Upper lobe of left lung (tissue), 6 donors: ENCODE measurements at regions not wholly inside any gene's neighbourhood (a gene's known extent, or its start where the extent isn't known, plus 50 kb on each side); places are given as distances from the start of the nearest gene placed in this dataset.

ENCODE experiments used
- ATAC-seq, 2 donors: fragments of 200-7000 bp; cut with Tn5 transposase; one replicate each; pipeline ENCODE4 v1.9.1; 2022; ENCODE audit warnings: mild to moderate bottlenecking in 2 of 2, moderate library complexity in 2 of 2; ENCODE audit not compliant: low FRiP score in 2 of 2
- DNase-seq, 2 donors: peaks; one replicate each; pipeline ENCODE4 v3.0.0-alpha.2; 2019 to 2020
- H3K27ac ChIP-seq, 4 donors: fragments of 200-600 bp; sonication (generic); one replicate each; pipeline ENCODE4 v1.5.1; 2016 to 2019
- H3K27me3 ChIP-seq, 4 donors: fragments of 200-600 bp; sonication (generic); one replicate each; pipeline ENCODE4 v1.5.1; 2017 to 2019
- H3K36me3 ChIP-seq, 4 donors: fragments of 200-600 bp; sonication (generic); one replicate each; pipeline ENCODE4 v1.5.1; 2016 to 2019
- H3K4me1 ChIP-seq, 4 donors: fragments of 200-600 bp; sonication (generic); one replicate each; pipeline ENCODE4 v1.5.1; 2018 to 2019
- H3K4me3 ChIP-seq, 4 donors: fragments of 200-600 bp; sonication (generic); one replicate each; pipeline ENCODE4 v1.5.1; 2017 to 2019; ENCODE audit warnings: mild to moderate bottlenecking in 2 of 4, moderate library complexity in 1 of 4
- H3K9me3 ChIP-seq, 4 donors: fragments of 200-600 bp; sonication (generic); one replicate each; pipeline ENCODE4 v1.5.1; 2018 to 2019
- EP300 ChIP-seq, 4 donors: sonication (generic); formaldehyde crosslinking; IDR thresholded peaks; one replicate each; pipeline ENCODE4 v1.5.1; 2017; ENCODE audit warnings: antibody characterized with exemption in 4 of 4, control low read depth in 2 of 4
- POLR2A ChIP-seq, 4 donors: fragments of 450-650 bp; IDR thresholded peaks; one replicate each; pipeline ENCODE4 v1.5.1; 2016 to 2017; ENCODE audit warnings: antibody characterized with exemption in 4 of 4, mild to moderate bottlenecking in 2 of 4
- POLR2AphosphoS5 ChIP-seq, 2 donors: sonication (generic); formaldehyde crosslinking; IDR thresholded peaks; one replicate each; pipeline ENCODE4 v1.5.1; 2017; ENCODE audit warnings: antibody characterized with exemption in 2 of 2
- WGBS, 2 donors: methylation state at CpG; one replicate each; pipeline ENCODE4 v1.1.5; 2017 to 2018; 5-methylcytosine and 5-hydroxymethylcytosine counted together
- TF ChIP-seq, protein P1 (sequence below), 6 experiments: fragments of 450-650 bp in 4 of 6; fragments of 200-600 bp in 2 of 6; sonication (generic) in 2 of 6; IDR thresholded peaks; one replicate each; pipeline ENCODE4 v1.5.1; 2016 to 2019; ENCODE audit warnings: antibody characterized with exemption in 6 of 6
- donor health status: DM: no; HTN: no; CAD: no; lungs with moderate emphysema.
- donor health status: DM: no; HTN: yes; CAD: no; lungs with severe emphysema.

DNA sequence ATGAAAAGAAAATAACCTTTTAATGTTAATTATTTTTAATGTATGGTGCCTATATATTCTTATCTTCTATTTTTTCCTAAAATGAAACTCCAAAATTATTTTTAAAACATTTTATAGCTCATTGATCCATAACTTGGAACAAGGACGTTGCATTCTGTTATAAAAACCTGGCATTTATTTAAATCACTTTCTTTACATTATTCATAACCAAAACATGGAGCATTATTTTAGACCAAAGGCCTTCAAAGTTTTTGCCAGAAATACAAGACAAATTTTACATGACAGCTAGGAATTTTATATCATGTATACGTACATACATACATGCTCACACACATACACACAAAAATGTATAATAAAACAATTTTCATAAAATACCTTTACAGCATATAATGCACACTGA is 259.8 kb downstream of the QDPR start:
- Histone ChIP-seq H3K4me1 (no peaks in the 10 kb centered on the region), H3K27ac (no peak overlapping the region), H3K27me3 (no peaks in the 10 kb centered on the region), H3K4me3 (no peak overlapping the region), H3K9me3 (no peaks in the 10 kb centered on the region), H3K36me3 (no peaks in the 10 kb centered on the region)
- 87 to 90% methylated on average over 2 of the region's 2 CpGs for WGBS, 2 donors
- TF ChIP-seq, protein P1, sequence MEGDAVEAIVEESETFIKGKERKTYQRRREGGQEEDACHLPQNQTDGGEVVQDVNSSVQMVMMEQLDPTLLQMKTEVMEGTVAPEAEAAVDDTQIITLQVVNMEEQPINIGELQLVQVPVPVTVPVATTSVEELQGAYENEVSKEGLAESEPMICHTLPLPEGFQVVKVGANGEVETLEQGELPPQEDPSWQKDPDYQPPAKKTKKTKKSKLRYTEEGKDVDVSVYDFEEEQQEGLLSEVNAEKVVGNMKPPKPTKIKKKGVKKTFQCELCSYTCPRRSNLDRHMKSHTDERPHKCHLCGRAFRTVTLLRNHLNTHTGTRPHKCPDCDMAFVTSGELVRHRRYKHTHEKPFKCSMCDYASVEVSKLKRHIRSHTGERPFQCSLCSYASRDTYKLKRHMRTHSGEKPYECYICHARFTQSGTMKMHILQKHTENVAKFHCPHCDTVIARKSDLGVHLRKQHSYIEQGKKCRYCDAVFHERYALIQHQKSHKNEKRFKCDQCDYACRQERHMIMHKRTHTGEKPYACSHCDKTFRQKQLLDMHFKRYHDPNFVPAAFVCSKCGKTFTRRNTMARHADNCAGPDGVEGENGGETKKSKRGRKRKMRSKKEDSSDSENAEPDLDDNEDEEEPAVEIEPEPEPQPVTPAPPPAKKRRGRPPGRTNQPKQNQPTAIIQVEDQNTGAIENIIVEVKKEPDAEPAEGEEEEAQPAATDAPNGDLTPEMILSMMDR (IDR thresholded peaks at IDR 0.05) = no peak
- TF ChIP-seq EP300 (IDR thresholded peaks at IDR 0.05) (no peak), POLR2AphosphoS5 (IDR thresholded peaks at IDR 0.05) (no peak), POLR2A (IDR thresholded peaks at IDR 0.05) (no peak)
- DNase-seq (no peak), ATAC-seq (no peak)

DNA sequence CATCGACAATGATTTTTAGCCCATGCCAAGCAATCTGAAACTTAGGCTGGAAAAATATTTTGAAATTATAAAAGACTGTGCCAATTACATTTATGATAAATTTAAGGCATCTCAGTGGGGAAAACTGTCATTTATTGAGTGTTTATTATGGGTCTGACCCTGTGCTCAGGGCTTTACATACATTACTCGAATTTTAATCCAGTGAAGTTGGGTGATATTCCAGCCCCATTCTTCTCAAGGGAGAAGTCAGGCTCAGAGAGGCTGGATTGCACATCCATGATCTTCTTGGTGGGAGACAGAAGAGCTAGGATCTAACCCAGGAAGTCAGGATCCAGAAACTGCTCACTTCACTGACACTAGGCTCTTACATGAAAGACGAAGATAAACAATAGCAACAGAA is 260.8 kb downstream of the QDPR start:
- Histone ChIP-seq H3K4me1 (no peaks in the 10 kb centered on the region), H3K27me3 (no peaks in the 10 kb centered on the region)
- ATAC-seq = no peak

DNA sequence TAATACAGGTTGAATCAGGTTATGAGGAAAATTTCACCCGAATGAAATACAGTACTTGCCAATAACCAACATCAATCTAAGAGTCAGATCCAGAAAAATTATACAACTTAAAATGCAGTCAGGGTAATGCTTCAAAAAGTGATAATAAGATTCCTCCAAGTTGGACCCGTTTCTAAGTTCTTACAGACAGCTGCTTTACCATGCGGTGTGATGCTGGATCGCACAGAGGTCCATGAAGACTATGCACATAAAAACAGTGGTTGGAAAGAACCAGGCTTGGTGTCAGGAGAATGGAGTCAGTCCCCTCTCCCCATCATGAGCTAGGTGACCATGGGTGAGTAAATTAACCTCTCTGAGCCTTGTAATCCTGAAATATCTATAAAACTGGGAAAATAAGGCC is 261.3 kb downstream of the QDPR start:
- Histone ChIP-seq H3K36me3 (no peaks in the 10 kb centered on the region), H3K4me3 (no peak overlapping the region), H3K27me3 (no peaks in the 10 kb centered on the region), H3K4me1 (no peaks in the 10 kb centered on the region), H3K27ac (no peak overlapping the region), H3K9me3 (no peaks in the 10 kb centered on the region)
- 91 to 93% methylated on average over 4 of the region's 4 CpGs for WGBS, 2 donors
- no peak for DNase-seq
- no peak for TF ChIP-seq POLR2AphosphoS5 (IDR thresholded peaks at IDR 0.05)
- TF ChIP-seq, protein P1 (IDR thresholded peaks at IDR 0.05) = no peak
- no peak for TF ChIP-seq POLR2A (IDR thresholded peaks at IDR 0.05)
- TF ChIP-seq EP300 (IDR thresholded peaks at IDR 0.05) = no peak
- ATAC-seq = no peak

More for the DNA sequence above, 260.8 kb downstream of the QDPR start:
- Histone ChIP-seq H3K9me3 (no peaks in the 10 kb centered on the region), H3K36me3 (no peaks in the 10 kb centered on the region), H3K4me3 (no peak overlapping the region), H3K27ac (no peak overlapping the region)
- WGBS, 2 donors = 67 to 70% methylated on average over 3 of the region's 3 CpGs
- TF ChIP-seq POLR2A (IDR thresholded peaks at IDR 0.05) = no peak
- TF ChIP-seq, protein P1 (IDR thresholded peaks at IDR 0.05) = no peak
- no peak for TF ChIP-seq POLR2AphosphoS5 (IDR thresholded peaks at IDR 0.05)
- no peak for TF ChIP-seq EP300 (IDR thresholded peaks at IDR 0.05)
- DNase-seq = no peak

DNA sequence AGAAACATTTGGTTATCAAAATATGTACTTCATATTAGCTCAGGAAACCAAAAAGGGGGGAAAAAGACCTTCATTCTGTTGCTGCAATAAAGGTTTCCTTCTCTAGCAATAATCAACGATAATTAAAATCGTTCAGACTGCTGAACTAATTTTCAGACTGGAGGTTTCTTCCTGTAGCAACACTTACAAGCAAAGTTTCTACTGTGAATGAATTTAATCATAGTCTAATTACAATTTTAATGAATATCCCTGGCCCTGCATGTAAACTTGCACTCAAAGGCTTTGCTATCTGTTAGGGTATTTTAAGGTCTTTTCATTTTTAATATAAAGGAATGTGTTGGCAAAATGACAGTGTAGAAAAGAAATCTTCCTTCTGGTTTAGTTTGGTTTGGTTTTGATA is 265.2 kb downstream of the QDPR start:
- ATAC-seq (no peak), DNase-seq (no peak)
- Histone ChIP-seq H3K27ac (no peak overlapping the region), H3K4me3 (no peak overlapping the region), H3K9me3 (no peaks in the 10 kb centered on the region), H3K4me1 (no peaks in the 10 kb centered on the region), H3K27me3 (no peaks in the 10 kb centered on the region), H3K36me3 (no peaks in the 10 kb centered on the region)
- TF ChIP-seq EP300 (IDR thresholded peaks at IDR 0.05) (no peak), POLR2A (IDR thresholded peaks at IDR 0.05) (no peak), POLR2AphosphoS5 (IDR thresholded peaks at IDR 0.05) (no peak)
- TF ChIP-seq, protein P1 (IDR thresholded peaks at IDR 0.05) = no peak
- WGBS, 2 donors = 76 to 89% methylated on average over 2 of the region's 2 CpGs

DNA sequence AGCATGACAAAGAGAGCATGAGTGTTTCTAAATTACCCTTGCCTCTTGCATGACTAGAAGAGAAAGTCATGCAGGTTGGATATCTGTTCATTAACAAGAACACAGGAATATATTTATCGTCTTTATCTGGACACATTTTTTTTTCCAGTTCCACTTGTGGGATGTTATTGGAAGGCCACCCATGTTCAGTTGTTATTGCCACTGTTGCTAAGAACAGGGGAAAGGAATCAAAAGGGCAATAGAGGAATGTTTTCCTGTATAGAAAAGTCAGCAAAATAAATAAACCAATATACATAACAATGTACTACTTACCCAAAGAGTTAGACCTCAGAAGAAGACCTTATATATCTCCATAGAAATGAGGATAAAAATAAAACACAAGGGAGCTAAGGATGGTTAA is 270.1 kb downstream of the QDPR start:
- TF ChIP-seq POLR2A (IDR thresholded peaks at IDR 0.05) (no peak), EP300 (IDR thresholded peaks at IDR 0.05) (no peak), POLR2AphosphoS5 (IDR thresholded peaks at IDR 0.05) (no peak)
- TF ChIP-seq, protein P1 (IDR thresholded peaks at IDR 0.05) = no peak
- H3K9me3 ChIP-seq = no peaks in the 10 kb centered on the region
- H3K4me1 ChIP-seq = no peaks in the 10 kb centered on the region
- H3K27me3 ChIP-seq = no peaks in the 10 kb centered on the region
- no peak overlapping the region for H3K27ac ChIP-seq
- 50 to 53% methylated on average over 1 of the region's 1 CpG for WGBS, 2 donors
- no peak for ATAC-seq
- DNase-seq = no peak
- H3K36me3 ChIP-seq = no peaks in the 10 kb centered on the region
- no peak overlapping the region for H3K4me3 ChIP-seq
